Left renal cortex interstitium (tissue), 4 donors: ENCODE measurements at regions not wholly inside any gene's neighbourhood (a gene's known extent, or its start where the extent isn't known, plus 50 kb on each side); places are given as distances from the start of the nearest gene placed in this dataset.
A peak's percentile ranks its signal among the peaks of the same experiment; 100 is the strongest.

Experiments
- DNase-seq, 4 donors: peaks; one replicate each; pipeline ENCODE4 v3.0.0-alpha.2; 2013; ENCODE audit warnings: low read depth in 4 of 4, low spot score in 2 of 4, missing footprints in 1 of 4

- DNase-seq = no peak
Observed at GRCh38 chr11:32200136-32200847, 109.4 kb downstream of the RCN1 start.

GRCh38 chr11:32204751-32205150 is 113.9 kb downstream of the RCN1 start:
- no peak for DNase-seq

- DNase-seq = no peak
Observed at GRCh38 chr11:32210556-32210955, 119.7 kb downstream of the RCN1 start.

- DNase-seq = no peak
Observed at GRCh38 chr11:32213223-32213622, 122.3 kb downstream of the RCN1 start.

- no peak for DNase-seq
Observed at GRCh38 chr11:32215157-32215556, 124.3 kb downstream of the RCN1 start.

- no peak for DNase-seq
Observed at GRCh38 chr11:32216749-32217148, 125.9 kb downstream of the RCN1 start.

GRCh38 chr11:32219320-32219719 is 128.4 kb downstream of the RCN1 start:
- DNase-seq = no peak

- no peak for DNase-seq
Observed at GRCh38 chr11:32221476-32222032, 130.7 kb downstream of the RCN1 start.

- DNase-seq = no peak
Observed at GRCh38 chr11:32224580-32224979, 133.7 kb downstream of the RCN1 start.

GRCh38 chr11:32225571-32226285 is 134.9 kb downstream of the RCN1 start:
- DNase-seq = no peak

- no peak for DNase-seq
Observed at GRCh38 chr11:32226480-32226879, 135.6 kb downstream of the RCN1 start.

GRCh38 chr11:32229576-32230240 is 138.8 kb downstream of the RCN1 start:
- DNase-seq = no peak

- DNase-seq = no peak
Observed at GRCh38 chr11:32231909-32232493, 141.1 kb downstream of the RCN1 start.

GRCh38 chr11:32232516-32232915 is 141.6 kb downstream of the RCN1 start:
- no peak for DNase-seq

GRCh38 chr11:32233276-32233675 is 142.4 kb downstream of the RCN1 start:
- DNase-seq = no peak

- no peak for DNase-seq
Observed at GRCh38 chr11:32233928-32234327, 143.1 kb downstream of the RCN1 start.

- DNase-seq = no peak
Observed at GRCh38 chr11:32244453-32244852, 153.6 kb downstream of the RCN1 start.

- no peak for DNase-seq
Observed at GRCh38 chr11:32253706-32254105, 162.8 kb downstream of the RCN1 start.

- DNase-seq = peak in 3 of 4 donors; percentile 15 to 54 (median 40)
Observed at GRCh38 chr11:32255841-32256240, 165.0 kb downstream of the RCN1 start.

- no peak for DNase-seq
Observed at GRCh38 chr11:32256466-32256865, 165.6 kb downstream of the RCN1 start.

GRCh38 chr11:32259641-32260081 is 168.8 kb downstream of the RCN1 start:
- DNase-seq = peak; percentile 31 to 62 (median 42)
